H1 (cell line): ENCODE measurements at regions not wholly inside any gene's neighbourhood (a gene's known extent, or its start where the extent isn't known, plus 50 kb on each side); places are given as distances from the start of the nearest gene placed in this dataset.

ENCODE experiments used
- CTCF ChIA-PET: fragments of 300-600 bp; sonication (Branson Sonifier 250); formaldehyde crosslinking; loops from one replicate; lab custom pipeline; 2021; ENCODE audit not compliant: partially characterized antibody; lab: Charles Lee
- POLR2A ChIA-PET: fragments of 300-600 bp; sonication (Branson Sonifier 250); formaldehyde crosslinking; loops from one replicate; lab custom pipeline; 2021; ENCODE audit warnings: inconsistent platforms; ENCODE audit not compliant: partially characterized antibody; lab: Charles Lee
- DNase-seq, 2 experiments: peaks; one replicate each; pipeline versions ENCODE4 v3.0.0 to v3.0.0-alpha.2; 2010 to 2022; ENCODE audit warnings: low spot score in 2 of 2, low read depth in 1 of 2, mixed read lengths in 1 of 2
- FAIRE-seq: peaks from 2 replicates; lab custom pipeline; 2011; peaks lifted over from hg19 to GRCh38; lab: Jason Lieb, UNC
- H2AFZ ChIP-seq: 2 replicates; pipeline ENCODE4 v1.8.1; 2012; ENCODE audit warnings: low read length, inconsistent platforms
- H2AK5ac ChIP-seq: 2 replicates; pipeline ENCODE4 v1.6.1; 2013; ENCODE audit warnings: low read depth, low read length
- H2BK120ac ChIP-seq: replicated peaks from 2 replicates; pipeline ENCODE3; 2013; ENCODE audit warnings: low read depth, low read length, inconsistent platforms
- H2BK12ac ChIP-seq: 2 replicates; pipeline ENCODE4 v1.6.1; 2013; ENCODE audit warnings: low read depth, low read length
- H2BK15ac ChIP-seq: 2 replicates; pipeline ENCODE4 v1.6.1; 2013; ENCODE audit warnings: low read length
- H2BK20ac ChIP-seq: 2 replicates; pipeline ENCODE4 v1.6.1; 2013; ENCODE audit warnings: low read length
- H2BK5ac ChIP-seq: 2 replicates; pipeline ENCODE4 v1.6.1; 2013; ENCODE audit warnings: low read depth, low read length
- H3K14ac ChIP-seq: 2 replicates; pipeline ENCODE4 v1.6.1; 2013; ENCODE audit warnings: inconsistent platforms; ENCODE audit not compliant: insufficient read length
- H3K18ac ChIP-seq: 2 replicates; pipeline ENCODE4 v1.6.1; 2013; ENCODE audit warnings: low read length; ENCODE audit errors: extremely low read depth
- H3K23ac ChIP-seq: 2 replicates; pipeline ENCODE4 v1.6.1; 2013; ENCODE audit warnings: inconsistent platforms; ENCODE audit not compliant: insufficient read length
- H3K23me2 ChIP-seq: 2 replicates; pipeline ENCODE4 v1.6.1; 2013; ENCODE audit warnings: low read depth, low read length
- H3K27ac ChIP-seq: 2 replicates; pipeline ENCODE4 v1.6.1; 2011; ENCODE audit warnings: low read depth, low read length, inconsistent platforms
- H3K27me3 ChIP-seq, 4 experiments: replicated peaks in 1 of 4; 1 replicate in 1 of 4; 2 replicates in 3 of 4; pipeline versions ENCODE4 v1.6.1 to v1.8.1; 2011 to 2013; ENCODE audit warnings: low read length in 3 of 4, mild to moderate bottlenecking in 3 of 4, inconsistent platforms in 2 of 4, mixed read lengths in 2 of 4, moderate library complexity in 1 of 4; ENCODE audit not compliant: control insufficient read depth in 3 of 4, insufficient read depth in 3 of 4; ENCODE audit errors: extremely low read depth in 1 of 4
- H3K36me3 ChIP-seq, 4 experiments: 2 replicates each; pipeline versions ENCODE4 v1.6.1 to v1.8.1; 2011 to 2013; ENCODE audit warnings: mild to moderate bottlenecking in 4 of 4, low read length in 3 of 4, moderate library complexity in 2 of 4, control low read depth in 1 of 4, inconsistent platforms in 1 of 4; ENCODE audit not compliant: insufficient read depth in 4 of 4, control insufficient read depth in 2 of 4
- H3K4ac ChIP-seq: replicated peaks from 2 replicates; pipeline ENCODE3; 2013; ENCODE audit warnings: low read length, low read depth, mixed read lengths, inconsistent platforms; ENCODE audit not compliant: insufficient read length
- H3K4me1 ChIP-seq, 4 experiments: replicated peaks in 1 of 4; 1 replicate in 1 of 4; 2 replicates in 3 of 4; pipeline versions ENCODE4 v1.6.1 to v1.8.1; 2011 to 2013; ENCODE audit warnings: low read length in 3 of 4, inconsistent platforms in 2 of 4, mixed read lengths in 1 of 4; ENCODE audit not compliant: insufficient read depth in 4 of 4, control insufficient read depth in 3 of 4
- H3K4me2 ChIP-seq, 2 experiments: 2 replicates each; pipeline versions ENCODE4 v1.6.1 to v1.8.1; 2011 to 2013; ENCODE audit warnings: low read depth in 2 of 2, low read length in 2 of 2, control low read depth in 1 of 2, inconsistent platforms in 1 of 2, mild to moderate bottlenecking in 1 of 2; ENCODE audit not compliant: insufficient read depth in 1 of 2
- H3K4me3 ChIP-seq, 4 experiments: fragments of 200-600, 300-600 bp in 1 of 4; sonication (generic), shearing (Covaris generic), sonication (Bioruptor Twin) in 1 of 4; 2 replicates each; pipeline versions ENCODE4 v1.5.1 to v1.8.1; 2011 to 2016; ENCODE audit warnings: low read length in 4 of 4, low read depth in 3 of 4, control low read depth in 2 of 4, inconsistent platforms in 2 of 4, mild to moderate bottlenecking in 2 of 4, mixed read lengths in 1 of 4, moderate library complexity in 1 of 4; ENCODE audit not compliant: insufficient read depth in 2 of 4; ENCODE audit errors: extremely low read depth in 1 of 4
- H3K56ac ChIP-seq: replicated peaks from 2 replicates; pipeline ENCODE3; 2013; ENCODE audit warnings: low read depth, mild to moderate bottlenecking, mixed read lengths, low read length, inconsistent platforms; ENCODE audit not compliant: insufficient read length
- H3K79me1 ChIP-seq: 2 replicates; pipeline ENCODE4 v1.6.1; 2013; ENCODE audit warnings: low read depth, low read length, control low read depth
- H3K79me2 ChIP-seq, 2 experiments: 2 replicates each; pipeline versions ENCODE4 v1.6.1 to v1.8.1; 2012 to 2013; ENCODE audit warnings: low read length in 2 of 2, mild to moderate bottlenecking in 2 of 2, inconsistent platforms in 1 of 2; ENCODE audit not compliant: insufficient read depth in 2 of 2, control insufficient read depth in 1 of 2
- H3K9ac ChIP-seq, 4 experiments: replicated peaks in 1 of 4; 1 replicate in 1 of 4; 2 replicates in 3 of 4; pipeline versions ENCODE4 v1.6.1 to v1.8.1; 2011 to 2013; ENCODE audit warnings: low read depth in 3 of 4, low read length in 3 of 4, control low read depth in 2 of 4, mild to moderate bottlenecking in 2 of 4, moderate library complexity in 2 of 4, inconsistent platforms in 1 of 4; ENCODE audit errors: extremely low read depth in 1 of 4
- H3K9me3 ChIP-seq, 2 experiments: 2 replicates each; pipeline versions ENCODE4 v1.6.1 to v1.8.1; 2012 to 2013; ENCODE audit warnings: mild to moderate bottlenecking in 2 of 2, moderate library complexity in 2 of 2, control low read depth in 1 of 2, inconsistent platforms in 1 of 2, low read depth in 1 of 2, low read length in 1 of 2, mixed read lengths in 1 of 2; ENCODE audit not compliant: insufficient read depth in 2 of 2
- H4K20me1 ChIP-seq, 2 experiments: replicated peaks in 1 of 2; 2 replicates each; pipeline versions ENCODE3 to v1.8.1; 2011 to 2013; ENCODE audit warnings: inconsistent platforms in 2 of 2, low read length in 2 of 2, mild to moderate bottlenecking in 1 of 2; ENCODE audit not compliant: insufficient read depth in 2 of 2, control insufficient read depth in 1 of 2
- H4K5ac ChIP-seq: 2 replicates; pipeline ENCODE4 v1.6.1; 2013; ENCODE audit warnings: low read length, low read depth, mixed read lengths, inconsistent platforms; ENCODE audit not compliant: insufficient read length
- H4K8ac ChIP-seq: 2 replicates; pipeline ENCODE4 v1.8.0; 2013; ENCODE audit warnings: mild to moderate bottlenecking, moderate library complexity, low read length, inconsistent platforms; ENCODE audit not compliant: insufficient read depth; ENCODE audit errors: extremely low read depth
- H4K91ac ChIP-seq: replicated peaks from 2 replicates; pipeline ENCODE3; 2013; ENCODE audit warnings: low read length, mixed read lengths, inconsistent platforms; ENCODE audit not compliant: insufficient read length
- BRCA1 ChIP-seq: IDR thresholded peaks from 2 replicates; pipeline ENCODE4 v1.6.1; 2012; ENCODE audit warnings: low read depth, low read length, improper control_type of control experiment
- CBX5 ChIP-seq: fragments of 300-800, 300-1000 bp; sonication (generic); IDR thresholded peaks from 2 replicates; pipeline ENCODE4 v1.7.1; 2016; ENCODE audit warnings: antibody characterized with exemption, low read length, low read depth
- CEBPB ChIP-seq: IDR thresholded peaks from 2 replicates; pipeline ENCODE4 v1.6.1; 2012; ENCODE audit warnings: low read depth, low read length
- CHD1 ChIP-seq: IDR thresholded peaks from 2 replicates; pipeline ENCODE4 v1.6.1; 2012; ENCODE audit warnings: low read depth, low read length, improper control_type of control experiment
- EP300 ChIP-seq, 2 experiments: IDR thresholded peaks; 1 replicate in 1 of 2; 2 replicates in 1 of 2; pipeline ENCODE4 v1.6.1; 2011 to 2012; ENCODE audit warnings: low read depth in 2 of 2, low read length in 2 of 2, mild to moderate bottlenecking in 2 of 2, borderline replicate concordance in 1 of 2, inconsistent platforms in 1 of 2, moderate library complexity in 1 of 2
- HDAC2 ChIP-seq, 2 experiments: fragments of 300-600 bp in 1 of 2; sonication (generic) in 1 of 2; IDR thresholded peaks; 2 replicates each; pipeline ENCODE4 v1.6.1; 2011 to 2012; ENCODE audit warnings: low read depth in 2 of 2, low read length in 2 of 2, mild to moderate bottlenecking in 2 of 2, moderate library complexity in 2 of 2, borderline replicate concordance in 1 of 2, inconsistent platforms in 1 of 2
- JUND ChIP-seq: IDR thresholded peaks from 2 replicates; pipeline ENCODE4 v1.6.1; 2011; ENCODE audit warnings: mild to moderate bottlenecking, improper control_type of control experiment, low read length
- KDM1A ChIP-seq: fragments of 200-600, 300-600 bp; sonication (generic); IDR thresholded peaks from 2 replicates; pipeline ENCODE4 v1.7.1; 2016; ENCODE audit warnings: mild to moderate bottlenecking, low read length, borderline replicate concordance
- POLR2A ChIP-seq, 2 experiments: IDR thresholded peaks; 1 replicate in 1 of 2; 2 replicates in 1 of 2; pipeline ENCODE4 v1.6.1; 2011; ENCODE audit warnings: low read depth in 2 of 2, low read length in 2 of 2, mild to moderate bottlenecking in 2 of 2; ENCODE audit errors: control extremely low read depth in 1 of 2
- RNF2 ChIP-seq: fragments of 200-900, 300-1000 bp; sonication (generic); IDR thresholded peaks from 2 replicates; pipeline ENCODE4 v1.7.1; 2016; ENCODE audit warnings: borderline replicate concordance, low read depth, mild to moderate bottlenecking, antibody characterized with exemption, low read length; ENCODE audit not compliant: poor library complexity, severe bottlenecking; ENCODE audit errors: missing control alignments
- SIX5 ChIP-seq: IDR thresholded peaks from 2 replicates; pipeline ENCODE4 v1.6.1; 2011; ENCODE audit warnings: mild to moderate bottlenecking, low read depth, low read length
- SP2 ChIP-seq: IDR thresholded peaks from 2 replicates; pipeline ENCODE4 v1.6.1; 2012; ENCODE audit warnings: mild to moderate bottlenecking, low read length, inconsistent platforms
- SRF ChIP-seq: IDR thresholded peaks from 2 replicates; pipeline ENCODE4 v1.6.1; 2011; ENCODE audit warnings: mild to moderate bottlenecking, low read depth, low read length, moderate library complexity
- SUZ12 ChIP-seq: fragments of 200-600 bp; sonication (generic); IDR thresholded peaks from 2 replicates; pipeline ENCODE4 v1.6.1; 2012; ENCODE audit warnings: mild to moderate bottlenecking, inconsistent platforms, low read length, moderate library complexity, mixed read lengths
- YY1 ChIP-seq: IDR thresholded peaks from 2 replicates; pipeline ENCODE4 v1.6.1; 2011; ENCODE audit warnings: low read depth, mild to moderate bottlenecking, low read length
- ZNF274 ChIP-seq: IDR thresholded peaks from 2 replicates; pipeline ENCODE4 v1.7.0; 2012; ENCODE audit warnings: low read length, borderline replicate concordance; ENCODE audit errors: extremely low read depth
- WGBS, 2 experiments: shearing (Covaris generic) in 1 of 2; methylation state at CpG; one replicate each; pipeline versions ENCODE4 v1.1.6 to v1.1.7; 2013 to 2015; ENCODE audit warnings: low lambda C conversion rate in 2 of 2, mixed read lengths in 2 of 2, inconsistent platforms in 1 of 2, low coverage in 1 of 2, missing lambda C conversion rate in 1 of 2; ENCODE audit not compliant: insufficient replicate concordance in 2 of 2, insufficient coverage in 1 of 2, insufficient read length in 1 of 2; ENCODE audit errors: extremely low coverage in 1 of 2, missing lambda C conversion rate in 1 of 2; 5-methylcytosine and 5-hydroxymethylcytosine counted together

DNA sequence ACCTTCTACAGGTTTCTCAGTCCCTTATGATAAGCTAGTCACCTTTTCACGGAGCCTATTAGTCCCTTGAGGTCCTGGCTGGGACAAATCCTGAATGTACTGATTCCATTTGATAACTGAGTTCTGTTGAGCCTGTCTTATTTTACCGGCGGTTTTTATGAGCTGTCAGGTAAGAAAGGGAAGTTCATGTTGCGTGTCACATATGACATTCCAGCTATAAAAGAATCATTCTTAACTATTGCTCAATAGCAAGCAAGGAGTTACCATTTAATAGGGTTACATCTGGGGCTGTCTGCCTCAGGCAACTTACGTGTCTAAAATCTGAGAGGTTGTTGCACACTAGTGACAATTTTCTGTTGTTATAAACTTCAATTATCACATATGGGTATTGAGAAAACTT, 394.6 kb downstream of the TECRL start:
- Histone ChIP-seq H3K9ac (no peak overlapping the region), H3K4me3 (no peak overlapping the region), H3K56ac (no peak overlapping the region), H3K27ac (no peak overlapping the region), H4K20me1 (no peaks in the 10 kb centered on the region), H2BK20ac (no peak overlapping the region), H3K14ac (no peak overlapping the region), H2AK5ac (no peak overlapping the region), H3K4me1 (no peaks in the 10 kb centered on the region), H3K79me2 (no peaks in the 10 kb centered on the region), H3K4me2 (no peak overlapping the region), H2BK15ac (no peak overlapping the region), H4K8ac (no peak overlapping the region), H3K4ac (no peak overlapping the region), H2AFZ (no peak overlapping the region), H3K23me2 (no peaks in the 10 kb centered on the region), H3K9me3 (no peaks in the 10 kb centered on the region), H3K18ac (no peak overlapping the region), H4K91ac (no peak overlapping the region), H2BK12ac (no peak overlapping the region), H3K27me3 (no peaks in the 10 kb centered on the region), H3K36me3 (no peaks in the 10 kb centered on the region), H3K23ac (no peak overlapping the region), H2BK5ac (no peak overlapping the region), H4K5ac (no peak overlapping the region), H2BK120ac (no peak overlapping the region), H3K79me1 (no peaks in the 10 kb centered on the region)
- CTCF ChIA-PET = interaction anchor here (0.6 kb wide), 1 partner anchor 144 kb away, joined by 3 read pairs; no protein-coding TSS in a partner anchor
- 87% methylated on average over 5 of the region's 5 CpGs; no CpG with 5 or more reads in 1 of the 2 experiments for WGBS, 2 experiments
- POLR2A ChIA-PET = no interaction called here
- no peak for FAIRE-seq
- no peak for DNase-seq
- TF ChIP-seq HDAC2 (IDR thresholded peaks at IDR 0.05; ENCODE audit: borderline replicate concordance in 1 of 2, low read depth in 2 of 2, low read length in 2 of 2) = no peak
- TF ChIP-seq SIX5 = no peak
- TF ChIP-seq JUND = no peak
- TF ChIP-seq EP300 (IDR thresholded peaks at IDR 0.05; ENCODE audit: borderline replicate concordance in 1 of 2, low read depth in 2 of 2, low read length in 2 of 2) = no peak
- TF ChIP-seq ZNF274 = no peak
- no peak for TF ChIP-seq BRCA1
- TF ChIP-seq KDM1A = no peak
- no peak for TF ChIP-seq RNF2
- no peak for TF ChIP-seq POLR2A (IDR thresholded peaks at IDR 0.05; ENCODE audit: control extremely low read depth in 1 of 2, low read depth in 2 of 2, low read length in 2 of 2)
- no peak for TF ChIP-seq CBX5
- TF ChIP-seq YY1 = no peak
- no peak for TF ChIP-seq SP2
- TF ChIP-seq CHD1 = no peak
- TF ChIP-seq SUZ12 = no peak
- TF ChIP-seq SRF = no peak
- TF ChIP-seq CEBPB = no peak
